Common myeloid progenitor, CD34-positive (primary cell): ENCODE measurements at regions not wholly inside any gene's neighbourhood (a gene's known extent, or its start where the extent isn't known, plus 50 kb on each side); places are given as distances from the start of the nearest gene placed in this dataset.

ENCODE experiments used
- CTCF ChIA-PET: fragments of 350-600 bp; sonication (Branson Sonifier 250); formaldehyde crosslinking; loops from one replicate; lab custom pipeline; 2021; ENCODE audit warnings: antibody characterized with exemption; lab: Charles Lee
- POLR2A ChIA-PET: fragments of 350-600 bp; sonication (Branson Sonifier 250); formaldehyde crosslinking; loops from one replicate; lab custom pipeline; 2021; ENCODE audit warnings: antibody characterized with exemption; lab: Charles Lee
- DNase-seq, 3 donors: peaks; one replicate each; pipeline versions ENCODE4 v3.0.0 to v3.0.0-alpha.2; 2013
- H3K27ac ChIP-seq, 2 experiments: 1 replicate in 1 of 2; 2 replicates in 1 of 2; pipeline ENCODE4 v1.7.0; 2013; ENCODE audit warnings: inconsistent platforms in 2 of 2, low read length in 2 of 2, mild to moderate bottlenecking in 2 of 2, low read depth in 1 of 2, moderate library complexity in 1 of 2; ENCODE audit not compliant: severe bottlenecking in 2 of 2, insufficient read depth in 1 of 2, poor library complexity in 1 of 2
- H3K27me3 ChIP-seq, 5 experiments: replicated peaks in 2 of 5; 1 replicate in 3 of 5; 2 replicates in 2 of 5; pipeline versions ENCODE4 v1.6.1 to v1.7.0; 2013; ENCODE audit warnings: low read length in 4 of 5, mild to moderate bottlenecking in 2 of 5, moderate library complexity in 2 of 5, inconsistent platforms in 1 of 5; ENCODE audit not compliant: insufficient read depth in 5 of 5, control insufficient read depth in 4 of 5
- H3K36me3 ChIP-seq, 4 experiments: 1 replicate in 2 of 4; 2 replicates in 2 of 4; pipeline versions ENCODE4 v1.6.1 to v1.7.0; 2013; ENCODE audit warnings: low read length in 3 of 4, control low read depth in 1 of 4, mild to moderate bottlenecking in 1 of 4; ENCODE audit not compliant: control insufficient read depth in 4 of 4, insufficient read depth in 4 of 4
- H3K4me1 ChIP-seq, 4 experiments: 1 replicate in 3 of 4; 2 replicates in 1 of 4; pipeline versions ENCODE4 v1.6.1 to v1.7.1; 2013; ENCODE audit warnings: low read length in 3 of 4, mild to moderate bottlenecking in 3 of 4, control low read depth in 1 of 4, inconsistent platforms in 1 of 4, moderate library complexity in 1 of 4; ENCODE audit not compliant: control insufficient read depth in 4 of 4, insufficient read depth in 4 of 4; ENCODE audit errors: control extremely low read depth in 1 of 4
- H3K4me3 ChIP-seq, 7 experiments: 1 replicate in 4 of 7; 2 replicates in 3 of 7; pipeline versions ENCODE4 v1.5.1 to v1.7.0; 2013; ENCODE audit warnings: mild to moderate bottlenecking in 7 of 7, low read length in 6 of 7, moderate library complexity in 6 of 7, inconsistent platforms in 2 of 7, low read depth in 2 of 7, control low read depth in 1 of 7; ENCODE audit not compliant: insufficient read depth in 4 of 7, control insufficient read depth in 1 of 7; ENCODE audit errors: extremely low read depth in 1 of 7
- H3K9me3 ChIP-seq, 5 experiments: 1 replicate in 4 of 5; 2 replicates in 1 of 5; pipeline versions ENCODE4 v1.6.1 to v1.7.1; 2013; ENCODE audit warnings: low read length in 4 of 5, mild to moderate bottlenecking in 2 of 5, inconsistent platforms in 1 of 5, low read depth in 1 of 5, moderate library complexity in 1 of 5; ENCODE audit not compliant: control insufficient read depth in 4 of 5, insufficient read depth in 2 of 5; ENCODE audit errors: control extremely low read depth in 1 of 5
- WGBS: methylation state at CpG from one replicate; pipeline ENCODE4 v1.1.5; 2013; ENCODE audit not compliant: insufficient coverage; 5-methylcytosine and 5-hydroxymethylcytosine counted together

GRCh38 chr6:141209890-141210289 lies 922.8 kb upstream of the GJE1 start:
- H3K4me3 ChIP-seq = no peak overlapping the region
- no peaks in the 10 kb centered on the region for H3K36me3 ChIP-seq
- ChIA-PET POLR2A (no interaction called here), CTCF (no interaction called here)
- no peaks in the 10 kb centered on the region for H3K9me3 ChIP-seq
- no peak for DNase-seq
- WGBS = 80% methylated on average over 1 of the region's 4 CpGs
- H3K27me3 ChIP-seq = no peaks in the 10 kb centered on the region
- no peaks in the 10 kb centered on the region for H3K4me1 ChIP-seq
- H3K27ac ChIP-seq = no peak overlapping the region

GRCh38 chr6:141208101-141208500 lies 924.6 kb upstream of the GJE1 start:
- CTCF ChIA-PET = no interaction called here

GRCh38 chr6:141203902-141204575 lies 928.7 kb upstream of the GJE1 start:
- Histone ChIP-seq H3K27me3 (no peaks in the 10 kb centered on the region), H3K4me1 (no peaks in the 10 kb centered on the region), H3K36me3 (no peaks in the 10 kb centered on the region), H3K4me3 (no peak overlapping the region), H3K27ac (no peak overlapping the region), H3K9me3 (no peaks in the 10 kb centered on the region)
- WGBS = no CpG with 5 or more reads among the region's 4 CpGs
- ChIA-PET CTCF (no interaction called here), POLR2A (no interaction called here)
- no peak for DNase-seq

More at GRCh38 chr6:141208101-141208500, 924.6 kb upstream of the GJE1 start:
- POLR2A ChIA-PET = no interaction called here
- Histone ChIP-seq H3K4me1 (no peaks in the 10 kb centered on the region), H3K4me3 (no peak overlapping the region), H3K36me3 (no peaks in the 10 kb centered on the region), H3K27me3 (no peaks in the 10 kb centered on the region), H3K9me3 (no peaks in the 10 kb centered on the region), H3K27ac (no peak overlapping the region)
- no peak for DNase-seq
- WGBS = no CpG with 5 or more reads among the region's 1 CpG

GRCh38 chr6:141202626-141203025 lies 930.1 kb upstream of the GJE1 start:
- Histone ChIP-seq H3K27ac (no peak overlapping the region), H3K4me3 (no peak overlapping the region), H3K36me3 (no peaks in the 10 kb centered on the region), H3K4me1 (no peaks in the 10 kb centered on the region), H3K27me3 (no peaks in the 10 kb centered on the region), H3K9me3 (no peaks in the 10 kb centered on the region)
- 100% methylated on average over 1 of the region's 4 CpGs for WGBS
- DNase-seq = no peak
- POLR2A ChIA-PET = no interaction called here
- CTCF ChIA-PET = no interaction called here

GRCh38 chr6:141199074-141199473 lies 933.7 kb upstream of the GJE1 start:
- Histone ChIP-seq H3K4me1 (no peaks in the 10 kb centered on the region), H3K27ac (no peak overlapping the region), H3K9me3 (peaks cover 0 to 4% (median 0%) of the 10 kb centered on the region in 5 experiments), H3K4me3 (no peak overlapping the region), H3K27me3 (no peaks in the 10 kb centered on the region), H3K36me3 (no peaks in the 10 kb centered on the region)
- ChIA-PET CTCF (no interaction called here), POLR2A (no interaction called here)
- DNase-seq = no peak
- WGBS = no CpG with 5 or more reads among the region's 1 CpG

- 80% methylated on average over 6 of the region's 6 CpGs for WGBS
- peaks cover 0 to 4% (median 2%) of the 10 kb centered on the region in 5 experiments for H3K9me3 ChIP-seq
- no peaks in the 10 kb centered on the region for H3K27me3 ChIP-seq
- no peak overlapping the region for H3K27ac ChIP-seq
- H3K4me3 ChIP-seq = no peak overlapping the region
- ChIA-PET CTCF (no interaction called here), POLR2A (interaction anchor here (0.6 kb wide), 1 partner anchor 58 kb away, joined by 3 read pairs; no protein-coding TSS in a partner anchor)
- H3K4me1 ChIP-seq = no peaks in the 10 kb centered on the region
- H3K36me3 ChIP-seq = no peaks in the 10 kb centered on the region
- DNase-seq = no peak
These were observed 937.4 kb upstream of the GJE1 start for GRCh38 chr6:141195251-141195832.

GRCh38 chr6:141183368-141183767 lies 949.4 kb upstream of the GJE1 start:
- 72% methylated on average over 3 of the region's 9 CpGs for WGBS
- Histone ChIP-seq H3K27me3 (no peaks in the 10 kb centered on the region), H3K36me3 (no peaks in the 10 kb centered on the region), H3K9me3 (peaks cover 0 to 7% (median 2%) of the 10 kb centered on the region in 5 experiments), H3K27ac (no peak overlapping the region), H3K4me1 (no peaks in the 10 kb centered on the region), H3K4me3 (no peak overlapping the region)
- ChIA-PET CTCF (interaction anchor here (0.9 kb wide), 1 partner anchor 8 kb away, joined by 3 read pairs; no protein-coding TSS in a partner anchor), POLR2A (no interaction called here)
- DNase-seq = no peak
